CD1c-positive myeloid dendritic cell (primary cell): ENCODE measurements at regions not wholly inside any gene's neighbourhood (a gene's known extent, or its start where the extent isn't known, plus 50 kb on each side); places are given as distances from the start of the nearest gene placed in this dataset.
A peak's percentile ranks its signal among the peaks of the same experiment; 100 is the strongest.

Experiments
- DNase-seq: peaks from one replicate; pipeline ENCODE4 v3.0.0-alpha.2; 2016; ENCODE audit errors: extremely low spot score

GRCh38 chr11:33557201-33557600 is 143.4 kb downstream of the C11orf91 start:
- no peak for DNase-seq

- DNase-seq: no peak
These were observed 146.4 kb downstream of the C11orf91 start for GRCh38 chr11:33554219-33554618.

GRCh38 chr11:33553486-33553885 is 147.1 kb downstream of the C11orf91 start:
- DNase-seq: no peak

- no peak for DNase-seq
These were observed 147.9 kb downstream of the C11orf91 start for GRCh38 chr11:33552756-33553155.

- DNase-seq: no peak
These were observed 149.6 kb downstream of the C11orf91 start for GRCh38 chr11:33551051-33551450.

- no peak for DNase-seq
These were observed 151.1 kb downstream of the C11orf91 start for GRCh38 chr11:33549483-33549882.

GRCh38 chr11:33545931-33546330 is 154.7 kb downstream of the C11orf91 start:
- DNase-seq: no peak

- no peak for DNase-seq
These were observed 155.8 kb downstream of the C11orf91 start for GRCh38 chr11:33544593-33545373.

- DNase-seq: no peak
These were observed 156.8 kb downstream of the C11orf91 start for GRCh38 chr11:33543823-33544222.

GRCh38 chr11:33542921-33543320 is 157.7 kb downstream of the C11orf91 start:
- peak; percentile 42 for DNase-seq

GRCh38 chr11:33540946-33541915 is 159.4 kb downstream of the C11orf91 start:
- no peak for DNase-seq

- no peak for DNase-seq
These were observed 160.2 kb downstream of the C11orf91 start for GRCh38 chr11:33540427-33540826.

GRCh38 chr11:33539751-33540150 is 160.9 kb downstream of the C11orf91 start:
- no peak for DNase-seq

GRCh38 chr11:33538726-33539125 is 161.9 kb downstream of the C11orf91 start:
- DNase-seq: no peak

- DNase-seq: no peak
These were observed 164.4 kb downstream of the C11orf91 start for GRCh38 chr11:33536178-33536577.

GRCh38 chr11:33534575-33534974 is 166.1 kb downstream of the C11orf91 start:
- no peak for DNase-seq

GRCh38 chr11:33533386-33534052 is 167.1 kb downstream of the C11orf91 start:
- no peak for DNase-seq

- DNase-seq: no peak
These were observed 167.8 kb downstream of the C11orf91 start for GRCh38 chr11:33532720-33533385.

- DNase-seq: no peak
These were observed 168.4 kb downstream of the C11orf91 start for GRCh38 chr11:33532257-33532656.

GRCh38 chr11:33531743-33532181 is 168.9 kb downstream of the C11orf91 start:
- DNase-seq: no peak

- no peak for DNase-seq
These were observed 169.8 kb downstream of the C11orf91 start for GRCh38 chr11:33530815-33531214.

- DNase-seq: no peak
These were observed 171.2 kb downstream of the C11orf91 start for GRCh38 chr11:33529461-33529860.
